Gastrocnemius medialis (tissue), 4 donors: ENCODE measurements at regions not wholly inside any gene's neighbourhood (a gene's known extent, or its start where the extent isn't known, plus 50 kb on each side); places are given as distances from the start of the nearest gene placed in this dataset.
"Not testable (repeated sequence)": the region's sequence is repeated elsewhere in the genome, so short reads cannot be mapped to it uniquely, and the experiment has no call there.

ENCODE experiments used
- ATAC-seq, 2 donors: fragments of 150-250 bp; one replicate each; pipeline ENCODE4 v1.9.1; 2016
- DNase-seq, 2 donors: peaks; one replicate each; pipeline ENCODE4 v3.0.0-alpha.2; 2019
- H3K27ac ChIP-seq, 4 donors: fragments of 200-600 bp; sonication (generic); 1 replicate in 1 of 4; 2 replicates in 3 of 4; pipeline ENCODE4 v1.5.1; 2016 to 2018; ENCODE audit warnings: mild to moderate bottlenecking in 2 of 4, moderate library complexity in 1 of 4
- H3K27me3 ChIP-seq, 3 donors: fragments of 200-600 bp; sonication (generic) in 2 of 3; 1 replicate in 1 of 3; 2 replicates in 2 of 3; pipeline versions ENCODE4 v1.5.1 to v1.6.0; 2016 to 2019; ENCODE audit warnings: mild to moderate bottlenecking in 1 of 3, moderate library complexity in 1 of 3
- H3K36me3 ChIP-seq, 2 donors: fragments of 200-600 bp; sonication (generic) in 1 of 2; one replicate each; pipeline ENCODE4 v1.5.1; 2017 to 2018
- H3K4me1 ChIP-seq, 2 donors: fragments of 200-600 bp; sonication (generic) in 1 of 2; one replicate each; pipeline ENCODE4 v1.5.1; 2016 to 2017; ENCODE audit warnings: mild to moderate bottlenecking in 2 of 2
- H3K4me3 ChIP-seq, 4 donors: fragments of 200-600 bp; sonication (generic) in 3 of 4; 1 replicate in 1 of 4; 2 replicates in 3 of 4; pipeline ENCODE4 v1.5.1; 2016 to 2019; ENCODE audit warnings: mild to moderate bottlenecking in 2 of 4
- H3K9me3 ChIP-seq, 3 donors: fragments of 200-600 bp; sonication (generic) in 2 of 3; 1 replicate in 1 of 3; 2 replicates in 2 of 3; pipeline ENCODE4 v1.5.1; 2016 to 2019
- POLR2A ChIP-seq, 2 donors: fragments of 450-650 bp; IDR thresholded peaks; one replicate each; pipeline ENCODE4 v1.6.1; 2017; ENCODE audit warnings: antibody characterized with exemption in 2 of 2, mild to moderate bottlenecking in 2 of 2, moderate library complexity in 2 of 2
- in situ Hi-C, 4 donors: fragments of 200-750 bp; cut with MboI; loops; one replicate each; pipeline versions ENCODE4 v1.15.0 to v1.8.0; 2017; ENCODE audit warnings: low sequenced_read_pairs in 4 of 4
- intact Hi-C: fragments of 100-400 bp; cut with DNase I; formaldehyde crosslinking; loops from one replicate; pipeline ENCODE4 v1.15.1; 2023; ENCODE audit warnings: low total_unique reads
- TF ChIP-seq, protein P1 (sequence below), 5 experiments: fragments of 450-650 bp in 3 of 5; fragments of 200-600 bp in 2 of 5; sonication (generic) in 2 of 5; IDR thresholded peaks in 4 of 5; conservative IDR thresholded peaks in 1 of 5; 1 replicate in 4 of 5; 2 replicates in 1 of 5; pipeline ENCODE4 v1.5.1; 2016 to 2019; ENCODE audit warnings: antibody characterized with exemption in 5 of 5, mild to moderate bottlenecking in 3 of 5, moderate library complexity in 3 of 5

DNA sequence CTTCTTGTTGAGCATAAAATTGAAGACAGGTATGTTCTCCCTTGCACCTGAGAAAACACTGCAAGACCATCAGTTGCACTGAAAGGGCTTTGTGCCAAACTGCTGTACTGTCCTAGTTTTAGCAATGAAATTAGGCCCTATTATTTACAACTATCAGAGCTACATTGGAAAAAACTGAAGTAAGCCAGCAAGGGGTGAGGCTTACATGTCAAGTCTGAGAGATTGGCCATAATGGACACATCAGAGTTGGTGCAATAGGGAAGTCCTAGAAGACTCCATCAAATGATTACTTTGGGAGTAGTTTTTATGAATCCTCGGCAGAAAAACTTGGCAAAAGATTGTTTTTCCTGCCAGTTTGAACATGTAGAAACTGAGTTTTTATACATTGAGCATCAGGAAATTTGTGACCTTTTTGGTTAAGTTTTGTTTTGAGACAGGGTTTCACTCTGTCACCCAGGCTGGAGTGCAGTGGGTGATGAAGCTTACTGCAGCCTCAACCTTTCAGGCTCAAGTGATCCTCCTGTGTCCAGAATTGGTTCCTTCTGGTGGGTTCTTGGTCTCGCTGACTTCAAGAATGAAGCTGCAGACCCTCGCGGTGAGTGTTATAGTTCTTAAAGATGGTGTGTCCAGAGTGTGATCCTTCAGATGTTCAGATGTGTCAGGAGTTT, 160.1 kb upstream of the BANK1 start:
- in situ Hi-C loops (no loop called here), intact Hi-C loops (no loop called here)
- Histone ChIP-seq H3K4me3 (no peak overlapping the region), H3K4me1 (no peaks in the 10 kb centered on the region), H3K9me3 (no peaks in the 10 kb centered on the region), H3K27ac (no peak overlapping the region), H3K36me3 (no peaks in the 10 kb centered on the region), H3K27me3 (no peaks in the 10 kb centered on the region)
- no peak for TF ChIP-seq POLR2A (IDR thresholded peaks at IDR 0.05)
- TF ChIP-seq, protein P1, sequence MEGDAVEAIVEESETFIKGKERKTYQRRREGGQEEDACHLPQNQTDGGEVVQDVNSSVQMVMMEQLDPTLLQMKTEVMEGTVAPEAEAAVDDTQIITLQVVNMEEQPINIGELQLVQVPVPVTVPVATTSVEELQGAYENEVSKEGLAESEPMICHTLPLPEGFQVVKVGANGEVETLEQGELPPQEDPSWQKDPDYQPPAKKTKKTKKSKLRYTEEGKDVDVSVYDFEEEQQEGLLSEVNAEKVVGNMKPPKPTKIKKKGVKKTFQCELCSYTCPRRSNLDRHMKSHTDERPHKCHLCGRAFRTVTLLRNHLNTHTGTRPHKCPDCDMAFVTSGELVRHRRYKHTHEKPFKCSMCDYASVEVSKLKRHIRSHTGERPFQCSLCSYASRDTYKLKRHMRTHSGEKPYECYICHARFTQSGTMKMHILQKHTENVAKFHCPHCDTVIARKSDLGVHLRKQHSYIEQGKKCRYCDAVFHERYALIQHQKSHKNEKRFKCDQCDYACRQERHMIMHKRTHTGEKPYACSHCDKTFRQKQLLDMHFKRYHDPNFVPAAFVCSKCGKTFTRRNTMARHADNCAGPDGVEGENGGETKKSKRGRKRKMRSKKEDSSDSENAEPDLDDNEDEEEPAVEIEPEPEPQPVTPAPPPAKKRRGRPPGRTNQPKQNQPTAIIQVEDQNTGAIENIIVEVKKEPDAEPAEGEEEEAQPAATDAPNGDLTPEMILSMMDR (IDR thresholded peaks at IDR 0.05 in 4 of 5, conservative IDR thresholded peaks at IDR 0.05 in 1 of 5), result no peak
- DNase-seq (no peak), ATAC-seq (no peak)

DNA sequence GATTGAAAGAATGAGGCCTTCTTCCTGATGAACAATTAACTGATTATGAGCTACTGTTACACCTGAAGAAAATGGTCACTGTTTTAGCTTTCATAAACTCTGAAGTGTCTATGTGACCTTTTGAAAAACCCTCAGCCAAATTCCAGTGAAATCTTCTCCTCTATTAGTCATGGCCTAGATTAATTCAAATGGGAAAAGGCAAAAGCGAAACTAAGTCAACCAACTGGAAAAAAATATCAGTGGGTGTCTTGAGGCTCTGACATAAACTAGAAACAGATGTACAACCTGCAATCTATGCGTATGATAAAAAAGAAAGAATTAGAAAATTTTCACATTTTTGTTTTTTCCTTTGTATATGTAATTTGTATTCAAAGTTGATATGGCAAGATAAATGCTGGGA, 169.4 kb upstream of the BANK1 start:
- DNase-seq (no peak), ATAC-seq (no peak)
- no peak for TF ChIP-seq POLR2A (IDR thresholded peaks at IDR 0.05)
- Histone ChIP-seq H3K36me3 (no peaks in the 10 kb centered on the region), H3K27ac (no peak overlapping the region), H3K9me3 (no peaks in the 10 kb centered on the region), H3K4me3 (no peak overlapping the region), H3K4me1 (no peaks in the 10 kb centered on the region), H3K27me3 (no peaks in the 10 kb centered on the region)
- in situ Hi-C loops, result no loop called here
- intact Hi-C loops, result no loop called here

DNA sequence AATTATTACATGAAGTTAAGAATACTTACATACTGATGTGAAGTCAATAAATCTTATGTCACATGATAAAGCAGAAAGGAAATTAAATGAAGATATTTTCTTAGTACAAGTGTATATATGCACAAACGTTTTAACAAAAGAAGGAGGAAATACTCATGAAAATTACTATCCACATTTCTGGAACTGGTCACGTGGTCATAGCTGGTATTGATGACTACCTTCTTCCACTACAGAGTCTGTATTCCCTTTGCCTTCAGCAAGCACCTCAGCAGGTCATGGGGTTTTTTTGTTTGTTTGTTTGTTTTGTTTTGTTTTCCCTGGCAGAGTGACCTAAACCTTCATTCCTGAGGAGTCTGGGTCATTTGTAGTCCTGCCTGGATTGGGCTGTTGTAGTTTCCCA, 174.9 kb upstream of the BANK1 start:
- no peak overlapping the region for H3K27ac ChIP-seq
- ATAC-seq (no peak), DNase-seq (no peak)
- in situ Hi-C loops, result no loop called here
- H3K9me3 ChIP-seq, result no peaks in the 10 kb centered on the region
- H3K4me3 ChIP-seq, result no peak overlapping the region
- no peaks in the 10 kb centered on the region for H3K4me1 ChIP-seq
- intact Hi-C loops, result no loop called here
- H3K36me3 ChIP-seq, result no peaks in the 10 kb centered on the region
- TF ChIP-seq, protein P1 (IDR thresholded peaks at IDR 0.05 in 4 of 5, conservative IDR thresholded peaks at IDR 0.05 in 1 of 5), result no peak
- TF ChIP-seq POLR2A (IDR thresholded peaks at IDR 0.05), result no peak
- no peaks in the 10 kb centered on the region for H3K27me3 ChIP-seq

DNA sequence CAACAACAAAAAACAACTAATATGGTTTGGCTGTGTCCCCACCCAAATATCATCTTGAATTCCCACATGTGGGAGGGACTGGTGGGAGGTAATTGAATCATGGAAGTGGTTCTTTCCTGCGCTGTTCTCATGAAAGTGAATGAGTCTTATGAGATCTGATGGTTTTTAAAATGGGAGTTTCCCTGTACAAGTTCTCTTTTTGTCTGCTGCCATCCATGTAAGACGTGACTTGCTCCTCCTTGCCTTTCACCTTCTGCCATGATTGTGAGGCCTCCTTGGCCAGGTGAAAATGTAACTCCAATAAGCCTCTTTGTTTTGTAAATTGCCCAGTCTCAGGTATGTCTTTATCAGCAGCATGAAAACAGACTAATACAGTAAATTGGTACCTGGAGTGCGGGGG, 183.5 kb upstream of the BANK1 start:
- H3K4me3 ChIP-seq, intact Hi-C loops, in situ Hi-C loops, H3K4me1 ChIP-seq, DNase-seq, H3K27ac ChIP-seq, H3K27me3 ChIP-seq, H3K9me3 ChIP-seq, H3K36me3 ChIP-seq, ATAC-seq: not testable (repeated sequence)

DNA sequence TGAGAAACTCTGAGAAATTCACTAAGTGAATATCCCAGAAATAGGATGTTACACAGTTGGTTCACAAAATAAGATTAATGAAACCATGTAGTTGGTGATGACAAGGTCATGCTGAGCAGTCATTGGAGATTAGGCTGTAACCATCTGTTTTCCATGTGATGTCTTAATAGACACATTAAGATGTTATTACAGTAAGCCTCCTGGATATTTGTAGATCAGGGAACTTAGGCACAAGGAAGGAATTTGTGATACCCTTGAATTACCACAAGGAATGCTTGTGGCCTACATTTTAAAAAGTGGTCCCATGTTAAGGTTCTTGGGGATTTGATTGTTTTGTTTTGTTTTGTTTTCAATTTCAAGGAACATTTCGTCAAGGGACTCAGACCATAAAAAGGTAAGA, 185.6 kb upstream of the BANK1 start:
- in situ Hi-C loops, result no loop called here
- H3K36me3 ChIP-seq, result no peaks in the 10 kb centered on the region
- no peaks in the 10 kb centered on the region for H3K4me1 ChIP-seq
- H3K27me3 ChIP-seq, result no peaks in the 10 kb centered on the region
- no peak overlapping the region for H3K4me3 ChIP-seq
- DNase-seq, result no peak
- no peaks in the 10 kb centered on the region for H3K9me3 ChIP-seq
- intact Hi-C loops, result no loop called here
- no peak overlapping the region for H3K27ac ChIP-seq
- ATAC-seq, result no peak
- TF ChIP-seq, protein P1 (IDR thresholded peaks at IDR 0.05 in 4 of 5, conservative IDR thresholded peaks at IDR 0.05 in 1 of 5), result no peak
- no peak for TF ChIP-seq POLR2A (IDR thresholded peaks at IDR 0.05)

DNA sequence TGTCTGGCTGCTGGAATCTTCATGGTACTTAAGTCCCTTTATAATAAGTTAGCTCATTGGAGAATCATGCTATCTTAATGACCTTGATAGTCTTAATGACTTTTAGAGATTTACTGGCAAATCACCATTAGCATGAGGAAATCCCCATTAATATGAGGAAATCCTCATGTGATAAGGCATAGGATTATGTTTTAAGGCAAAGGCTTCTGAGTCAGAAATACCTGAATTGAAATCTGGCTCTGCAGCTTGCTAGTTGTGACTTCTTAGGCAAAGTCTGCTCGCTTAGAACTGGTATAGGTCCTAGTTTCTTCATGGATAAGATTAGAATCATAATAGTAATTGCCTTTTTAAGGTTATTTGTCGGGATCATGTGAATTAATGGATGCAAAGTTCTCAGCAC, 190.2 kb upstream of the BANK1 start:
- Histone ChIP-seq H3K4me1 (no peaks in the 10 kb centered on the region), H3K27me3 (no peaks in the 10 kb centered on the region), H3K27ac (no peak overlapping the region), H3K9me3 (no peaks in the 10 kb centered on the region), H3K4me3 (no peak overlapping the region), H3K36me3 (no peaks in the 10 kb centered on the region)
- in situ Hi-C loops (no loop called here), intact Hi-C loops (no loop called here)
- ATAC-seq (no peak), DNase-seq (no peak)
- TF ChIP-seq, protein P1 (IDR thresholded peaks at IDR 0.05 in 4 of 5, conservative IDR thresholded peaks at IDR 0.05 in 1 of 5), result no peak
- no peak for TF ChIP-seq POLR2A (IDR thresholded peaks at IDR 0.05)
